SU-DHL-6 (cell line): ENCODE measurements at regions not wholly inside any gene's neighbourhood (a gene's known extent, or its start where the extent isn't known, plus 50 kb on each side); places are given as distances from the start of the nearest gene placed in this dataset.

Experiments used
- CTCF ChIP-seq: fragments of 200-600 bp; sonication (generic); IDR thresholded peaks from one replicate; pipeline ENCODE4 v1.5.1; 2017; ENCODE audit warnings: antibody characterized with exemption, mild to moderate bottlenecking, low read length, moderate library complexity; ENCODE audit not compliant: insufficient read depth, poor library complexity, severe bottlenecking
- EZH2phosphoT487 ChIP-seq: fragments of 200-600 bp; sonication (generic), shearing (Covaris generic); conservative IDR thresholded peaks from 2 replicates; pipeline ENCODE4 v1.6.1; 2018; ENCODE audit warnings: mild to moderate bottlenecking, antibody characterized with exemption, low read length, moderate library complexity, mixed read lengths

DNA sequence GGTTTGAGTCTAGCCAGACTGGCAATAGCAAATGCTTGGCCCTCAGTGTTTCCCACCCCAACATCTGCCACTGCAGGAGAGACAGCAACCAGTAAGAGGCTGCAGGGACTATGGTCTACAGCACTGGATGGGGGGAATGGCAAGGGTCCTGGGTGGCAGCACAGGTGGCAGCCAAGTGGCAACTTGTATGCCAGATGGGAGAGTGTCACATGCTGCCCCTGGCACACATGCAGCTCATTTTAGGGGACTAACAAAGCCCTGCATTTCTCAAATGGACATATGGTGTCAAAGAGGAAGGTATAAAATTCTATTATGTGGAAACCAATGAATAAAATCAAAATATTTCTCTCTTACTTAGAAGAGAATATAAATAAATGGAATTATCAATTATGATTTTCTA is 298.7 kb upstream of the MARCKS start:
- TF ChIP-seq CTCF = no peak
- TF ChIP-seq EZH2phosphoT487 = no peak
